ENCODE measurements at regions not wholly inside any gene's neighbourhood (a gene's known extent, or its start where the extent isn't known, plus 50 kb on each side); places are given as distances from the start of the nearest gene placed in this dataset.

DNA sequence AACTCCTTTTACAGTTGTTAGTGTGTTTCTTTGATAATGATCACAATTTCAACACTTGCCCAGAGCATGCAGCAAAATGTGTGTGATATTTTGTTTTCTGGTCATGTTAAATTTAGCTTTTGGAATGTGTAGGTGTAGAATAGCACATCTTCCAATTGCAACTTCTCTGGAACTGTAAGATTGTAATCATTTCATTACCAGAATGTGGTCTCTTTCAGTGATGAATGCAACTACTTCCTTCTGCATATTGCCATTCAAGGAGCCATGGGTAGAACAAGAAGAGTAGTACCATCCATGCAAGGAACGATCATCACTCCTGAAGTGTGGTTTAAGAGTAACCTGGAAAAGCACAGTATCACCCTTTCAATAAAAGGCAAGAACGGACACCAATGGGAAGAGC, 548.8 kb upstream of the ZNF804A start:
- no peak for TF ChIP-seq EP300 (IDR thresholded peaks at IDR 0.05; ENCODE audit: borderline replicate concordance)
- TF ChIP-seq, protein P1, sequence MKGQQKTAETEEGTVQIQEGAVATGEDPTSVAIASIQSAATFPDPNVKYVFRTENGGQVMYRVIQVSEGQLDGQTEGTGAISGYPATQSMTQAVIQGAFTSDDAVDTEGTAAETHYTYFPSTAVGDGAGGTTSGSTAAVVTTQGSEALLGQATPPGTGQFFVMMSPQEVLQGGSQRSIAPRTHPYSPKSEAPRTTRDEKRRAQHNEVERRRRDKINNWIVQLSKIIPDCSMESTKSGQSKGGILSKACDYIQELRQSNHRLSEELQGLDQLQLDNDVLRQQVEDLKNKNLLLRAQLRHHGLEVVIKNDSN (IDR thresholded peaks at IDR 0.05): no peak
- TF ChIP-seq FOXM1 (IDR thresholded peaks at IDR 0.05; ENCODE audit: borderline replicate concordance, low read depth): no peak
- TF ChIP-seq, protein P2, sequence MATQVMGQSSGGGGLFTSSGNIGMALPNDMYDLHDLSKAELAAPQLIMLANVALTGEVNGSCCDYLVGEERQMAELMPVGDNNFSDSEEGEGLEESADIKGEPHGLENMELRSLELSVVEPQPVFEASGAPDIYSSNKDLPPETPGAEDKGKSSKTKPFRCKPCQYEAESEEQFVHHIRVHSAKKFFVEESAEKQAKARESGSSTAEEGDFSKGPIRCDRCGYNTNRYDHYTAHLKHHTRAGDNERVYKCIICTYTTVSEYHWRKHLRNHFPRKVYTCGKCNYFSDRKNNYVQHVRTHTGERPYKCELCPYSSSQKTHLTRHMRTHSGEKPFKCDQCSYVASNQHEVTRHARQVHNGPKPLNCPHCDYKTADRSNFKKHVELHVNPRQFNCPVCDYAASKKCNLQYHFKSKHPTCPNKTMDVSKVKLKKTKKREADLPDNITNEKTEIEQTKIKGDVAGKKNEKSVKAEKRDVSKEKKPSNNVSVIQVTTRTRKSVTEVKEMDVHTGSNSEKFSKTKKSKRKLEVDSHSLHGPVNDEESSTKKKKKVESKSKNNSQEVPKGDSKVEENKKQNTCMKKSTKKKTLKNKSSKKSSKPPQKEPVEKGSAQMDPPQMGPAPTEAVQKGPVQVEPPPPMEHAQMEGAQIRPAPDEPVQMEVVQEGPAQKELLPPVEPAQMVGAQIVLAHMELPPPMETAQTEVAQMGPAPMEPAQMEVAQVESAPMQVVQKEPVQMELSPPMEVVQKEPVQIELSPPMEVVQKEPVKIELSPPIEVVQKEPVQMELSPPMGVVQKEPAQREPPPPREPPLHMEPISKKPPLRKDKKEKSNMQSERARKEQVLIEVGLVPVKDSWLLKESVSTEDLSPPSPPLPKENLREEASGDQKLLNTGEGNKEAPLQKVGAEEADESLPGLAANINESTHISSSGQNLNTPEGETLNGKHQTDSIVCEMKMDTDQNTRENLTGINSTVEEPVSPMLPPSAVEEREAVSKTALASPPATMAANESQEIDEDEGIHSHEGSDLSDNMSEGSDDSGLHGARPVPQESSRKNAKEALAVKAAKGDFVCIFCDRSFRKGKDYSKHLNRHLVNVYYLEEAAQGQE (IDR thresholded peaks at IDR 0.05; ENCODE audit: low read depth): no peak
- no peak for TF ChIP-seq YY1 (IDR thresholded peaks at IDR 0.05; ENCODE audit: low read depth)
